Activated CD8-positive, alpha-beta memory T cell treated with anti-CD3 and anti-CD28 coated beads, Interleukin-2, amount 50 U/mL, for 24 hours (primary cell): ENCODE measurements at regions not wholly inside any gene's neighbourhood (a gene's known extent, or its start where the extent isn't known, plus 50 kb on each side); places are given as distances from the start of the nearest gene placed in this dataset.
"Not testable (repeated sequence)": the region's sequence is repeated elsewhere in the genome, so short reads cannot be mapped to it uniquely, and the experiment has no call there.

ENCODE experiments used
- DNase-seq: peaks from one replicate; pipeline ENCODE4 v3.0.0-alpha.2; 2020; ENCODE audit errors: extremely low read depth

GRCh38 chr4:67038228-67038566 lies 507.1 kb downstream of the CENPC start:
- DNase-seq, result no peak

- no peak for DNase-seq
Observed at GRCh38 chr4:67037504-67038227, 507.6 kb downstream of the CENPC start.

- DNase-seq, result no peak
Observed at GRCh38 chr4:67036791-67037190, 508.5 kb downstream of the CENPC start.

- no peak for DNase-seq
Observed at GRCh38 chr4:67035986-67036385, 509.3 kb downstream of the CENPC start.

- no peak for DNase-seq
Observed at GRCh38 chr4:67035501-67035900, 509.8 kb downstream of the CENPC start.

GRCh38 chr4:67030636-67031035 lies 514.7 kb downstream of the CENPC start:
- DNase-seq, result no peak

GRCh38 chr4:67020438-67020797 lies 524.9 kb downstream of the CENPC start:
- DNase-seq, result no peak

GRCh38 chr4:67019686-67020437 lies 525.4 kb downstream of the CENPC start:
- DNase-seq, result no peak

- no peak for DNase-seq
Observed at GRCh38 chr4:67014592-67014991, 530.7 kb downstream of the CENPC start.

- DNase-seq, result no peak
Observed at GRCh38 chr4:67006791-67007190, 538.5 kb downstream of the CENPC start.

GRCh38 chr4:66991521-66991920 lies 553.8 kb downstream of the CENPC start:
- no peak for DNase-seq

- DNase-seq, result no peak
Observed at GRCh38 chr4:66974665-66975064, 570.6 kb downstream of the CENPC start.

GRCh38 chr4:66972087-66972486 lies 573.2 kb downstream of the CENPC start:
- no peak for DNase-seq

GRCh38 chr4:66964467-66964866 lies 580.8 kb downstream of the CENPC start:
- no peak for DNase-seq

- no peak for DNase-seq
Observed at GRCh38 chr4:66963084-66963483, 582.2 kb downstream of the CENPC start.

- no peak for DNase-seq
Observed at GRCh38 chr4:66959207-66959606, 586.1 kb downstream of the CENPC start.

GRCh38 chr4:66956852-66957251 lies 588.5 kb downstream of the CENPC start:
- no peak for DNase-seq

GRCh38 chr4:66956426-66956825 lies 588.9 kb downstream of the CENPC start:
- DNase-seq, result no peak

GRCh38 chr4:66955784-66956183 lies 589.5 kb downstream of the CENPC start:
- DNase-seq, result no peak

GRCh38 chr4:66949419-66949818 lies 595.9 kb downstream of the CENPC start:
- no peak for DNase-seq

- DNase-seq, result no peak
Observed at GRCh38 chr4:66946761-66947160, 598.5 kb downstream of the CENPC start.

- no peak for DNase-seq
Observed at GRCh38 chr4:66943112-66943511, 602.2 kb downstream of the CENPC start.

GRCh38 chr4:66931981-66932380 lies 613.3 kb downstream of the CENPC start:
- not testable (repeated sequence) for DNase-seq

GRCh38 chr4:66930206-66930605 lies 615.1 kb downstream of the CENPC start:
- no peak for DNase-seq
